Colon (tissue), 2 donors: ENCODE measurements at regions not wholly inside any gene's neighbourhood (a gene's known extent, or its start where the extent isn't known, plus 50 kb on each side); places are given as distances from the start of the nearest gene placed in this dataset.

Experiments used
- FAIRE-seq: peaks from 2 replicates; lab custom pipeline; 2012; peaks lifted over from hg19 to GRCh38; lab: Jason Lieb, UNC
- donor health status: control.
- donor health status: control.

DNA sequence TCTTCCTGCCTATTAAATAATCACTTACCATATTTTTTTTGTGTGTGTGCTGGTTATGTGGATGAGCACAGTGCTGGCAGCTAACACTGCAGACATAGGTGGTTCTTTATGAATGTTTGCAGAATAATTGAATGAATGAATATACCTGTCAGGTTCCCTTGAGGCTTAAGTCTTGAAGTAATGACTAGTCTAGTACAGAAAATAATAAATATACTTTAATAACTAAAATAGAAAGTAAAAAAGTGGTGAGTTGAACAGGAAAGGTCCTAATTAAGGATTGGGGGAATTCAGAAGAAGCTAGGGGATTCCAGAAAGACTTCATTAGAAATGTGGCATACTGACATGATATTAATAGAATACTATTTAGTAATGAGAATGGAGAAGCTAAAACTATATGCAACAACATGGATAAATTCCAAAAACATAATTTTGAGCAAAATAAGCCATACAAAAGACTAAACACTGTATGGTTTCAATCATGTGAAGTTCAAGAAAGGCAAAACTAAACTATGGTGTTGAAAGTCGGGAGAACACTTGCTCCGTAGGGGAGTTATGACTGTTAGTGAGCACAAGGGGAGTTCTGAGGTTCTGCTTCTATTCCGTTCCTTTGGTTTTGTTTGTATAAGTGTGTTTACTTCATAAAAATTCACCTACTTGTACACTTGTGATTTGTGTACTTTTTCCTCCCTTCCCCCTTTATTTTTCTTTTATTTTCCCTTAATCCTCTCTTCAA, 464.6 kb downstream of the MTX2 start:
- FAIRE-seq: no peak

GRCh38 chr2:176734868-176735267, 465.6 kb downstream of the MTX2 start:
- FAIRE-seq: no peak

- no peak for FAIRE-seq
Measured at GRCh38 chr2:176742271-176742670, 470.3 kb upstream of the HNRNPA3 start.

DNA sequence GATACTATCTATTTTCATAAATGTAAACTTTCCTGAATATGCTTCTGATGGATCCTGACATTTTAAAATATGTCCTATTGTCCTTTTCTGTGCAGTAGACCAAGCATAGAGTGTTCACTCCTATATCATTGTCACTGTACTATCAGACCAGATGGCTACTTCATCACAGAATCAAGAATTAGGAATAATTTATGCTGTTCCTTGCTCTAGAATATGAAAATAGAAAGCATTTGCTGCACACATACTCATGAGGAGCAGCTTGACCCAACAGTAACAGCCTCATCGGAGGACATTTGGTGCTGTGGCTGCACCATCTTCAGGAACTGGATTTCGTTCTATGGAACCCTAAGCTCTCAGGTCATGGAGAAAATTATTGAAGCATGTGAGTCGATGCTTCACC, 468.9 kb upstream of the HNRNPA3 start:
- FAIRE-seq: no peak

DNA sequence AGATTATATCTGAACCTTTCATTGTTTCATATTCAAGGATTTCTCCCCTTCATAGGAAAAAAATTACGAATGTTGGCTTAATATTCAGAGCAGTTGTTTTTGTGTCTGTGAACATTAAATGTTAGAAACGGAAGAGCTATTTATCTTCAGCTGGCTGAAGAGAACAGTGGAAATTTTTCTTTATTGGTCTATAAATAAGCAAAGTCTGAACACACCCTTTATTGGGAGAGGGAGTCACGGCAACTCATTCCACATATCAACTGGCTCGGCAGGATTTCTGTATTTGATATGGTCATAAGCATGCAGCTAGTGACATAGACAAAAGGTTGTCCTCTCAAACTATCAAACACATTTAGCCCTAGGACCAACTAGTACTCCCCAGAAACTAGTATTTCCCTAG, 468.4 kb upstream of the HNRNPA3 start:
- FAIRE-seq: no peak

- no peak for FAIRE-seq
Measured at GRCh38 chr2:176745543-176746200, 466.9 kb upstream of the HNRNPA3 start.

GRCh38 chr2:176746411-176746810, 466.2 kb upstream of the HNRNPA3 start:
- no peak for FAIRE-seq

- no peak for FAIRE-seq
Measured at GRCh38 chr2:176747506-176747905, 465.1 kb upstream of the HNRNPA3 start.

DNA sequence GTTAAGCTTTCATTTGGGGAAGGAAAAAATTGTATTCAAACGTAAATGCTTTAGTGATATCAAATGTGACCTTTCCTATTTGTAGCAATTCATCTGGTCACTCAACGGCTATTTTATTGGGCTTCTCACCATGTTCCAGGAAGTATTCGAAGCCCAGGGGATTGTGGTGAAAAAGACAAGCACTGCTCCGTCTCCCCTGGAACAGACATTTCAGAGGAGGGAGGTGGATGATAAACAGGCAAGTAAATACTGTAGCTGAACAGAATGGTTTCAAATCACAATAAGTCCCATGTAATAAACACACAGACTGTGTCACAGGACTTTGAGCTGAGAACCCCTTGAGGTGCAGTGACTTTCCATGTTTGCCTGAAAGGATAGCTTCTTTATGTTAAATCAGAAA, 464.7 kb upstream of the HNRNPA3 start:
- FAIRE-seq: no peak

DNA sequence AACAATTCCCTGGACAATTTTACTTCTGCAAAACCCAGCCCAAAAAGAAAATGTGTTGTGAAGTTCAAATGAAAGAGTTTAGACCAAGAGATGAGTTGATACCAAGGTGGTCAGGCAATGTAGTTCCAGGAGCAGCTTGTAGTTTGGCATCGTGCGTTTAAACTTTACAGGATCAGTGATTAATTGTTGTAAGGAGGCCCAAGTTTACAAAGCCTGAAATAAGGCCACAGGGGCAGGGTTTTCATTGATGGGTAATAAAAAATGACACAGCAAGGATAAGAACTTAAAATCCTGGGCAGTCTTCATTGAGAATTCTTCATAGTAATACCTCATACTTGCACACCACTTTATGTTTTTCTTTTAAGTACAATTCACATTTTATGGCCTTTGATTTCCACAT, 463.9 kb upstream of the HNRNPA3 start:
- no peak for FAIRE-seq

- FAIRE-seq: no peak
Measured at GRCh38 chr2:176751314-176752227, 461.0 kb upstream of the HNRNPA3 start.

- FAIRE-seq: no peak
Measured at GRCh38 chr2:176752295-176752694, 460.3 kb upstream of the HNRNPA3 start.

DNA sequence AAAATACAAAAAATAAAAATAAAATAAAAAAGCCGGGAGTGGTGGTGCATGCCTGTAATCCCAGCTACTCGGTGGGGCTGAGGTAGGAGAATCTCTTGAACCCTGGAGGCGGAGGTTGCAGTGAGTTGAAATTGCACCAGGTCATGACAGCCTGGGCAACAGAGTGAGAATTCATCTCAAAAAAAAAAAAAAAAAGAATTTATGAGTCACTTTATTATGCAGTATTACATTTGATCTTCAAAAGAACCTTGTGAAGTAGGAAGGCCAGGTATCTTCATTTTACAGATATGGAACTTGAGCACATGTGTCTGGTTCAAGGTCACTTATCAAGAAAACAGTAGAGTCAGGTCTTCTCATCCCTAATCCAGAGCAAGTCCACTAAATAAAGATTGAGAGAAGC, 459.4 kb upstream of the HNRNPA3 start:
- no peak for FAIRE-seq

- FAIRE-seq: no peak
Measured at GRCh38 chr2:176753752-176754474, 458.7 kb upstream of the HNRNPA3 start.

DNA sequence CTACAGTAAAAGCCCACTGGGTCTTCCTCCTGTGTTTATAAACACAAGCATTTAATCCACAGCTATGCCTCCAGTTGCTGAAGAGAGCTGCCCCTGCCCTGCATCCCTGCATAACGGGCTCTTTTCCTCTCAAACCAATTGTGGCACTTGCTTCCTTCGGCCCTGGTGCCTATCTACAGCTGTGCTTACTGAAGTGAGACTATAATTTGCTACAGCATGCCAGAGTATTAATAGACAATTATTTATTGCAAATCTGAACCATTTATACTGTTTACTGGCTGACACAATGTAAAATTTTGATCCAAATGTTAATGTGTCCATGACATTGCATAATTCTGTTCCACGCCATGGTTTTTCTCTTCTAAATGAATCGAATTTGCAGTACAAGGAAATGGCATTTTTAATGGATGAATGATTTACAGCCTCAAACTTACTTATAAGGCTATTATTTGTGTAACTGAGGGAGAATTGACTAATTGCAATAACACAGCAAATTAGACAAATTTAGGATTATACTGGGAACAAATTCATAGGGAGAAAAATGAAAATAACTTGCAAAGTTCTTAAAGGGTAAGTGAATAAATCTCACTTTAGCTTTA, 457.0 kb upstream of the HNRNPA3 start:
- FAIRE-seq: no peak

DNA sequence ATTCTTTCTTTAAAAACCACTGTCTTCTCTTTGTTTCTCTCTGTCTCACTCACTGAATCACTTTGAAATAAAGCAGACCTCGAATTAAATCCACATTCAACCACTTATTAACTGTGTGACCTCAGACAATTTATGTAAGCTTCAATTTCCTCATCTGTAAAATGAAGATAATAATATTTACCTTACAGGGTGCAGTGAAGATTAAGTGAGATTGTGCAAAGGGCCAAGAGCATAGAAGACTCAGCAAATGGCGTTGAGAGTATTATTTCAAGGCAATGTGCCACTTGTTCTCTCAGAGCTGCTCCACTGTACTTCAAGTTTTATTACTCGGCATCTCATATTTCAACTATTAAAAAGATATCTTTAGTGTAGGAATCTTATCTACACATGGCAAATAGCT, 454.2 kb upstream of the HNRNPA3 start:
- no peak for FAIRE-seq

DNA sequence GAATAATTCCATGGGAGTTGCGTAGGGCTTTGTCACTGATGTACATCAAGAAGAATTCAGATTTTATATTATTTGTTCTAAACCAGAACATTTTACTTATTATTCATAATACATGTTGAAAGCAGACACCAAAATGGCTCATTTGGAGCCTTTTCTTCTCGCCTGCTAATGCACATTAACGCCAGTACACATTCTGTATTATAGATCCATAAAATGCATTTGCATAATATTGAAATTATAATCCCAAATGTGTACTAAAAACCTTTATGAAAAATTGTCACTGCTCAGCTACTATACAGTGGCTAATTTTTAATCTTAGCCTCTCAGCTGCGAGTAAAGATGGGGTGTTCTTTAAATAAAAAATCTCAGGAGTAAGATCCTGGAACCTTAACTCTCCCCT, 452.2 kb upstream of the HNRNPA3 start:
- FAIRE-seq: no peak

DNA sequence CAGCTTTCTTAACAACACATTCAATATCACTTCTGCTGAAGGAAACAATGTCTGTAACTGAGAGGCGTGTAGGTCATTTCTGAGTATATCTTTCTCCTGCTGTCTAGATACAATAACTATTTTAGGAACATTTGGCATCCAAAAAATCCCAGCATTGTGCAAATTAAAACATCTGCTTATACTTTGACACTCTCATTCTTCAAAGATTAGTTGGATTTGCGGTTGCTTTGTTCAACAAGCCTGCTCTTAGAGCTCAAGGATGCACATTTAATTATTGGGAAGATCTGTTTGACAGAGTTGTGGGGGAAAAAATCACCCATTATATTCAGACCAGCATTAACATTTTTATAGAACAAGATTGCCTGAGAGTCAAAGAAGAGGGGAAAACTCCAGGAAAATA, 449.5 kb upstream of the HNRNPA3 start:
- FAIRE-seq: no peak

DNA sequence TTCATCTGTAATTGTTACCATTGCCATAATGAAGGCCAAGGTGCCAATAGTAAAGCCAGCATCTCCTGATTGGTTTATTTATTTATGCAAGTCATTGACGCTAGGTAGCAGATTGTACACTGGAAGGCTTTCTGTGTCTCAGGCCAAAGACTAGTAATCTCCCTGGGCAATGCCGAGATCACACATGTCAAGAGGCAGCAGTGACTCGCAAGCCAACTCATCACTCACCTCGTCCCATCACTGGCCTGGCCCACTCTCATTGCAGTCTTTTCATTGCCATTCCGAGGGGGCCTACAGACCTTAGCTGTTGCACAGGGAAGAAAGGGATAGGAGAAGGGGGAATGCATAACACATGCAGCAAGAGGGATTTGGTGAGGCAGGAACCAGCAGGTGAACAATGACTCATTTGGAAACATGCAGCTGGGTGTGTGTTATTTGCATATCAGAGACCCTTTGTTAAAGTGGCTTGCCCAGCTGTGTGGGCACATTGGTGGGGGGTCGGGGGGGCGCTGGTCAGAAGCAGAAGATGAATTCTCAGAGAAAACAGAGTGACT, 448.7 kb upstream of the HNRNPA3 start:
- no peak for FAIRE-seq

GRCh38 chr2:176764921-176765320, 447.7 kb upstream of the HNRNPA3 start:
- no peak for FAIRE-seq

DNA sequence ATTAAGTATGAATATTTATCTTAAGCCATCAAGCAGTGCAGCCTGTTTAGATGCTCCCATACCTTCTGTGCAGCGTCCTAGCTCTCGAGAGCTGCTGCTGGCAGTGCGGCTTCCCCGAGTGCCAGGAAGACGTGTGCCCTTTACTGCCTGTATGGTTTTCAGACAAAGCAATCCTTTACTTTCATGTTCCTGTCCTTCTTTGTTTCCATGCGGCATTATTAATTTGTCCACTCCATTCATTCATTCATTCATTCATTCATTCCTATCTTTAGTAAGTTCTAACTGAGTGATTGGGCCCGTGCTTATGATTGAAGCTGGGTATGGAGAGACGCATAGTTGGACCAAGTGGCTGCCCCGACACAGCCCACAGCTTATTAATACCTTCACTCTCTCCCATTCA, 446.6 kb upstream of the HNRNPA3 start:
- FAIRE-seq: no peak

GRCh38 chr2:176768185-176768584, 444.4 kb upstream of the HNRNPA3 start:
- FAIRE-seq: no peak
